Neural progenitor cell (in vitro differentiated cells): ENCODE measurements at regions not wholly inside any gene's neighbourhood (a gene's known extent, or its start where the extent isn't known, plus 50 kb on each side); places are given as distances from the start of the nearest gene placed in this dataset.

Source experiments
- CTCF ChIP-seq: fragments of 200-600 bp; sonication (generic); IDR thresholded peaks from 2 replicates; pipeline ENCODE4 v1.5.1; 2017; ENCODE audit warnings: antibody characterized with exemption, mild to moderate bottlenecking
- EZH2 ChIP-seq: fragments of 200-600 bp; sonication (generic); IDR thresholded peaks from 2 replicates; pipeline ENCODE4 v1.6.1; 2017; ENCODE audit warnings: antibody characterized with exemption, mild to moderate bottlenecking, moderate library complexity
- EZH2phosphoT487 ChIP-seq: fragments of 200-600 bp; sonication (generic); IDR thresholded peaks from 2 replicates; pipeline ENCODE4 v1.6.1; 2017; ENCODE audit warnings: antibody characterized with exemption

GRCh38 chr12:58787021-58787760, 133.1 kb downstream of the LRIG3 start:
- TF ChIP-seq CTCF (no peak), EZH2phosphoT487 (no peak), EZH2 (no peak)
